ENCODE measurements at regions not wholly inside any gene's neighbourhood (a gene's known extent, or its start where the extent isn't known, plus 50 kb on each side); places are given as distances from the start of the nearest gene placed in this dataset.

GRCh38 chr16:63697736-63698135 lies 1424.1 kb downstream of the CDH11 start:
- no peak for TF ChIP-seq CEBPB (IDR thresholded peaks at IDR 0.05)
- no peak for TF ChIP-seq FOXM1 (IDR thresholded peaks at IDR 0.05; ENCODE audit: borderline replicate concordance, low read depth)
- no peak for TF ChIP-seq RAD21 (IDR thresholded peaks at IDR 0.05; ENCODE audit: low read depth)
- TF ChIP-seq YY1 (IDR thresholded peaks at IDR 0.05; ENCODE audit: low read depth): no peak
- no peak for TF ChIP-seq TAF1 (IDR thresholded peaks at IDR 0.05; ENCODE audit: low read depth)
- TF ChIP-seq TCF12 (IDR thresholded peaks at IDR 0.05; ENCODE audit: low read depth): no peak
- TF ChIP-seq EP300 (IDR thresholded peaks at IDR 0.05; ENCODE audit: borderline replicate concordance): no peak
- TF ChIP-seq REST (IDR thresholded peaks at IDR 0.05; ENCODE audit: low read depth): no peak
- TF ChIP-seq, protein P1, sequence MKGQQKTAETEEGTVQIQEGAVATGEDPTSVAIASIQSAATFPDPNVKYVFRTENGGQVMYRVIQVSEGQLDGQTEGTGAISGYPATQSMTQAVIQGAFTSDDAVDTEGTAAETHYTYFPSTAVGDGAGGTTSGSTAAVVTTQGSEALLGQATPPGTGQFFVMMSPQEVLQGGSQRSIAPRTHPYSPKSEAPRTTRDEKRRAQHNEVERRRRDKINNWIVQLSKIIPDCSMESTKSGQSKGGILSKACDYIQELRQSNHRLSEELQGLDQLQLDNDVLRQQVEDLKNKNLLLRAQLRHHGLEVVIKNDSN (IDR thresholded peaks at IDR 0.05): no peak
- no peak for TF ChIP-seq CREB1 (IDR thresholded peaks at IDR 0.05; ENCODE audit: low read depth)
- no peak for TF ChIP-seq TEAD4 (IDR thresholded peaks at IDR 0.05)
- no peak for TF ChIP-seq ZBTB7A (IDR thresholded peaks at IDR 0.05; ENCODE audit: low read depth)
- TF ChIP-seq MAX (IDR thresholded peaks at IDR 0.05): no peak
- TF ChIP-seq NFIC (IDR thresholded peaks at IDR 0.05): no peak
- TF ChIP-seq EGR1 (IDR thresholded peaks at IDR 0.05): no peak

GRCh38 chr16:63695347-63695746 lies 1426.5 kb downstream of the CDH11 start:
- TF ChIP-seq EP300 (IDR thresholded peaks at IDR 0.05; ENCODE audit: borderline replicate concordance) (no peak), TEAD4 (IDR thresholded peaks at IDR 0.05) (no peak), TAF1 (IDR thresholded peaks at IDR 0.05; ENCODE audit: low read depth) (no peak), TCF12 (IDR thresholded peaks at IDR 0.05; ENCODE audit: low read depth) (no peak), REST (IDR thresholded peaks at IDR 0.05; ENCODE audit: low read depth) (no peak), RAD21 (IDR thresholded peaks at IDR 0.05; ENCODE audit: low read depth) (no peak), MAX (IDR thresholded peaks at IDR 0.05) (no peak)

- no peak for TF ChIP-seq CREB1 (IDR thresholded peaks at IDR 0.05; ENCODE audit: low read depth)
- no peak for TF ChIP-seq YY1 (IDR thresholded peaks at IDR 0.05; ENCODE audit: low read depth)
- no peak for TF ChIP-seq EGR1 (IDR thresholded peaks at IDR 0.05)
- no peak for TF ChIP-seq EP300 (IDR thresholded peaks at IDR 0.05; ENCODE audit: borderline replicate concordance)
- no peak for TF ChIP-seq TAF1 (IDR thresholded peaks at IDR 0.05; ENCODE audit: low read depth)
- TF ChIP-seq TEAD4 (IDR thresholded peaks at IDR 0.05): no peak
- no peak for TF ChIP-seq TCF12 (IDR thresholded peaks at IDR 0.05; ENCODE audit: low read depth)
- TF ChIP-seq REST (IDR thresholded peaks at IDR 0.05; ENCODE audit: low read depth): no peak
These were observed 1430.9 kb downstream of the CDH11 start for GRCh38 chr16:63690961-63691360.

- TF ChIP-seq MAX (IDR thresholded peaks at IDR 0.05) (no peak), RAD21 (IDR thresholded peaks at IDR 0.05; ENCODE audit: low read depth) (no peak), CEBPB (IDR thresholded peaks at IDR 0.05) (no peak), NFIC (IDR thresholded peaks at IDR 0.05) (no peak), FOXM1 (IDR thresholded peaks at IDR 0.05; ENCODE audit: borderline replicate concordance, low read depth) (no peak), TEAD4 (IDR thresholded peaks at IDR 0.05) (no peak), CREB1 (IDR thresholded peaks at IDR 0.05; ENCODE audit: low read depth) (no peak)
- TF ChIP-seq, protein P1 (IDR thresholded peaks at IDR 0.05): no peak
These were observed 1431.6 kb downstream of the CDH11 start for GRCh38 chr16:63690267-63690666.

- no peak for TF ChIP-seq EP300 (IDR thresholded peaks at IDR 0.05; ENCODE audit: borderline replicate concordance)
- TF ChIP-seq ZBTB7A (IDR thresholded peaks at IDR 0.05; ENCODE audit: low read depth): no peak
- TF ChIP-seq NFIC (IDR thresholded peaks at IDR 0.05): no peak
- TF ChIP-seq TEAD4 (IDR thresholded peaks at IDR 0.05): no peak
- no peak for TF ChIP-seq REST (IDR thresholded peaks at IDR 0.05; ENCODE audit: low read depth)
- TF ChIP-seq EGR1 (IDR thresholded peaks at IDR 0.05): no peak
- TF ChIP-seq MAX (IDR thresholded peaks at IDR 0.05): no peak
- TF ChIP-seq, protein P1 (IDR thresholded peaks at IDR 0.05): no peak
- no peak for TF ChIP-seq RAD21 (IDR thresholded peaks at IDR 0.05; ENCODE audit: low read depth)
- no peak for TF ChIP-seq YY1 (IDR thresholded peaks at IDR 0.05; ENCODE audit: low read depth)
- TF ChIP-seq TCF12 (IDR thresholded peaks at IDR 0.05; ENCODE audit: low read depth): no peak
- TF ChIP-seq TAF1 (IDR thresholded peaks at IDR 0.05; ENCODE audit: low read depth): no peak
- TF ChIP-seq CEBPB (IDR thresholded peaks at IDR 0.05): no peak
- TF ChIP-seq CREB1 (IDR thresholded peaks at IDR 0.05; ENCODE audit: low read depth): no peak
- no peak for TF ChIP-seq FOXM1 (IDR thresholded peaks at IDR 0.05; ENCODE audit: borderline replicate concordance, low read depth)
These were observed 1432.8 kb downstream of the CDH11 start for GRCh38 chr16:63689068-63689467.
